ENCODE measurements at regions not wholly inside any gene's neighbourhood (a gene's known extent, or its start where the extent isn't known, plus 50 kb on each side); places are given as distances from the start of the nearest gene placed in this dataset.
"Not testable (repeated sequence)": the region's sequence is repeated elsewhere in the genome, so short reads cannot be mapped to it uniquely, and the experiment has no call there.

DNA sequence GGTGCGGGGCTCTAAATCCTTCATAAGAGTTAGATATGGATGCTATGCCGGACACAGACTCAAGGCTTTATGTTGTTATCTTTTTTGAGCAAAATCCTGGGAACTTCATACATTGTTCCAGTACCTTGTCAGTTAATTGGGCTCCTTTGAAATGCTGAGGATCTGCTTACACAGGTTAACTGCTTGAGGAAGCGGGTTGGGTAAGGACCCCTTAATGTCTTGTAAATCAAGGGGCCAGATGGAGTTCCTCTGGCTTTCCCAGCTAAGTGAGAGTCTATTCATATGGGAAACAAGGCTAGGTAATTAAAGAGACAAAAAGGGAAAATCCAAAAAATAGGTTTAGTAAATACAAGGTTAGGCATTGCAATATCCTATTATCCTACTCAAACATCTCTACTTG, 141.5 kb downstream of the OR2B2 start:
- no peak for DNase-seq

DNA sequence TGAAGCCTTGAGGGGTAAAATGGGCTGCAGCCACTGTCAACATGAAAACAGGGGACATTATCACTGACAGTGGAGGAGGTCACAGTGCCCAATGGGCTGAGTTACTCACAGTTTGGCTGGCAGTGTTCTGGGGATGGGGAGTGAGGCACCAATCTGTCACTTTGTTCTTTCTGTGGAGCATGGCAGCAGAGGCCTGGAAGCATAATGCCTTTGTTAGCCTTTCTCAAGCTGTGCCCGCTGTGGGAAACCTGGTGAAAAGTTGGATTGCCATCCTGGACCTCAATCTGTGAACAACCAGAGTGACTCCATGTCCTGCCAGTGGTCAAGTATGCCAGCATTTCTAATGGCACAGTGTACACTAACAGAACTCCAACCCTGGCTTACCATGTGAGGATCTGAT, 143.6 kb downstream of the OR2B2 start:
- DNase-seq, result no peak

GRCh38 chr6:27767851-27768250, 144.3 kb downstream of the OR2B2 start:
- DNase-seq, result no peak

- no peak for DNase-seq
Measured at GRCh38 chr6:27766405-27766804, 145.8 kb downstream of the OR2B2 start.

DNA sequence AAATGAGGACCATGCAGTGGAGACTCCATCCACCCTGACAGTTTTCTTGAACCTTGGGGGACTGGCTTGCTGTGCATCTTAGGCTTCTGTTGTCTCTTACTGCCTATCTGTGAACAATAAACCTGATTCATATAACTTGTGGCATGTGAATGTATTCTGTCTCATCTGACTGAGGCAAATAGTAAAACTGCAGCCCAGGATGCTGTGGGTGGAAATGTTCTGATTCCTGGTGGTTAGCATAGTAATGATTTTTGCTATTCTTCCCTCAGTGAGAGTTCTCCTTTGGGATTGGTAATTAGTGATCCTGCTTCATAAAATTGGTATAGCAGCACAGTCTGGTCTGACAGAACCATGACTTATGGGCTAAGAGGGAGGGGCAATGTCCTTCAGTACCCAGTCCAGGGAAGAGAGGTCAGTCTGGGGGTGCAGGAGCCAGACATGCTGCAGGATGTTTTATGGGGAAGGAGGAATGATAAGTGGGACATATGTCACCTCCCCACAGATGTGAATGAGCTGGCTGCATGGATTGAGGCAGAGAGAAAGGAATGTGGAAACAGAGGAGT, 147.1 kb downstream of the OR2B2 start:
- DNase-seq, result no peak

GRCh38 chr6:27761391-27761790, 150.8 kb downstream of the OR2B2 start:
- DNase-seq, result no peak

DNA sequence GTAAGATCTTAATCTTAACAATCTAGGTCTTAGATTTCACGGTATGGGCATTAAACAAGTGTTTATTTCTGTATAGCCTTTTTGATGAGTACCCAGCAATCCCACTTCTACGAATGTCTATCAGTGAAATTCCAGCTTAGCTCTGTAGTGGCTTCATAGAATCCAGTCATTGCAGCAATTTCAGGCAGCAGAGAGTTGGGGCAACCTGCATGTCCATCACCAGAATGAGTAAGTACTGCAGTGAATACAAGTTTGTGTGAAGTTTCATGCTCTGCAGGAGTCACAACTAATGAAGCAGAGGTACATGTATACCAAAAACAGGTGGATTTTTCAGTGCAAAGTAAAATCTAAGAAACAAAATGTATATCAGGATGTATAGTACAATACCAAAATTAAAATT, 151.7 kb downstream of the OR2B2 start:
- DNase-seq, result no peak

DNA sequence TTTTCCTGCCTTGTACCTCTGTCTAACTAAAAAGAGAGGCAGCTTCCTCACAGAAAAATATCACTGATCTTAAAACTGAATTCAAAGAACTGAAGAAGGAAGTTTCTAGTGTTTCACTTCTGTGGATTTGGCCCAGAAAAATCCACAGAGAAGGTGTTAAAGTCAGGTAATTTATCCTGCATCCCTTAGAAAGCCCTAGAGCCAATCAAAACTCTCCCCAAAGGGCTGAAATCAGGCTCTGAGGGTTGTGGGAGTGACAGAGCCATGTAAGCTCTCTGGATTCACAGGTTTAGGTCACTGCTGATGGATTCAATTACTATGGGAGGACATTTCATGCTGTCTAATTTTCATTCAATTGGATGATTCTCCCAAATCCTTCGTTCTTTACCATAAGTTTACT, 152.3 kb downstream of the OR2B2 start:
- DNase-seq, result no peak

GRCh38 chr6:27758491-27758890, 153.7 kb downstream of the OR2B2 start:
- no peak for DNase-seq

GRCh38 chr6:27757307-27757706, 154.9 kb downstream of the OR2B2 start:
- peak; percentile 45 to 51 for DNase-seq

- DNase-seq, result peak; percentile 94
Measured at GRCh38 chr6:27755768-27756167, 156.4 kb downstream of the OR2B2 start.

DNA sequence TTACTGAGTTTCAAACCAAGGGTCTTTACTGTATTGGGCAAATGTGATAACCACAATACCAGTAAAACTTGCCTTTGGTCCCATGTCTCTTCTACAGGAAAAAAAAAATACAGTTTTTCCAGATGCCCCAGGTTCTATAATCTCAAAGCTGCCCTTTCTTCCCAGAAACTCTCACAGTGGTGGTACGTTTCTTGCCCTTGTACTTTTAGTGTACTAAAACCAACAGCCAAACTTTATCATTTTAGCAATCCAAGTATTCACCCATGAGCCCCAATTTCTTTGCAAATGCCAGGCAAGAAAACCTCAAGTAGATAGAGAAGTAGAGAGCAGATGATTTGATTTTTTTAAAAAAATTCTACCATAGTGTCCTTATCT, 157.8 kb downstream of the OR2B2 start:
- no peak for DNase-seq

DNA sequence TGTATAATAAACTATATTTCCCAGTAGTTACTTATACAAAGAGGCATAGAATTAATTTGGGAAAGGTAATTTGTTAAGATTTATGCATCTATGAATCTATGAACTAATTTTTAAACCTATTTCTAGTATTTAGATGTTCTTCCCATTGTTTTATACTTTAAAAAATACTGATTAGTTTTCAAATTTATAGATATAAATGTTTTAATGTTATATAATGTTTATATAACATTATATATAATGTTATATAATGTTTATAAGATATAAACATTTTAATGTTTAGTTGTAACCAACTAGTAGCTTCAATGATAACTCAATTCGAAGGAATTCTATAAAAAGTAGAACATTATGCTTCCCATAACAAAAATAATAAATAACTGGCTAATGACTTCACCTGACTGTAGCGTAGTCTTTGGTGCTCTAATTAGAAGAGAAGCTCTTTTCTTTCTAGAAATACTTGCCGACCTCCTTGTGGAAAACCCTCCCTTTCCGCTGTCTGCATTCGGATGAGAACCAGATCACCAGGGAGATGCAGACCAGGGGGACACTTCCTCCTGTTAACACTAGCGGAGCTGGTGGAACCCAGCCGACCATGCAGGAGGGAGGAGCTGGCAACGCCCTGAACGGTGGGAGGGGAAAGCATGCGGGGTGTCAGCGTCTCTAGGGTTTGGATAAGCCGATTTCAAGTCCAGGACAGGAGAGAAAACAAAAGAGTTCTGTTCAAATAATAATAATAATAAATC, 158.4 kb downstream of the OR2B2 start:
- peak; percentile 96 for DNase-seq

- peak; percentile 85 to 95 for DNase-seq
Measured at GRCh38 chr6:27752038-27752885, 159.9 kb downstream of the OR2B2 start.

GRCh38 chr6:27748661-27749060, 163.5 kb downstream of the OR2B2 start:
- DNase-seq, result no peak

DNA sequence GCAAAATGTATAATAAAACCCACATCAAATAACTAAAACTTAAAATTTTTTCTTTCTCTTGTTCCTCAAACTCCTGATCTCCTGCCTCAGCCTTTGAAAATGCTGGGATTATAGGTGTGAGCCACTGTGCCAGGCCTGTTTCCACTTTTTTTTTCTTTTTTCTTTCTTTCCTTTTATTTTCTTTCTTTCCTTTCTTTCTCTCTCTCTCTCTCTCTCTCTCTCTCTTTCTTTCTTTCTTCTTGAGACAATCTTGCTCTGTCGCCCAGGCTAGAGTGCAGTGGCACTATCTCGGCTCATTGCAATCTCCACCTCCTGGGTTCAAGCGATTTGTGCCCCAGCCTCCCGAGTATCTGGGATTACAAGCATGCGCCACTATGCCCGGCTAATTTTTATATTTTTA, 164.6 kb downstream of the OR2B2 start:
- DNase-seq, result no peak

DNA sequence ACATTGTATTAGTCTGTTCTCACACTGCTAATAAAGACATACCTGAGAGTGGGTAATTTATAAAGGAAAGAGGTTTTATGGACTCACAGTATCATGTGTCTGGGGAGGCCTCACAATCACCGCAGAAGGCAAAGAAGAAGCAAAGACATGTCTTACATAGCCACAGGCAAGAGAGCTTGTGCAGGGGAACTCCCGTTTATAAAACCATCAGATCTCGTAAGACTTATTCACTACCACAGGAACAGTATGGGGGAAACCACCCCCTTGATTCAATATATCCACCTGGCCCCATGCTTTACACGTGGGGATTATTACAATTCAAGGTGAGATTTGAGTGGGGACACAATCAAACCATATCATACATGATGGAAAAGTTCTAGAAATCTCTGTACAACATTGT, 165.3 kb downstream of the OR2B2 start:
- DNase-seq, result not testable (repeated sequence)

GRCh38 chr6:27743787-27744186, 168.4 kb downstream of the OR2B2 start:
- no peak for DNase-seq

DNA sequence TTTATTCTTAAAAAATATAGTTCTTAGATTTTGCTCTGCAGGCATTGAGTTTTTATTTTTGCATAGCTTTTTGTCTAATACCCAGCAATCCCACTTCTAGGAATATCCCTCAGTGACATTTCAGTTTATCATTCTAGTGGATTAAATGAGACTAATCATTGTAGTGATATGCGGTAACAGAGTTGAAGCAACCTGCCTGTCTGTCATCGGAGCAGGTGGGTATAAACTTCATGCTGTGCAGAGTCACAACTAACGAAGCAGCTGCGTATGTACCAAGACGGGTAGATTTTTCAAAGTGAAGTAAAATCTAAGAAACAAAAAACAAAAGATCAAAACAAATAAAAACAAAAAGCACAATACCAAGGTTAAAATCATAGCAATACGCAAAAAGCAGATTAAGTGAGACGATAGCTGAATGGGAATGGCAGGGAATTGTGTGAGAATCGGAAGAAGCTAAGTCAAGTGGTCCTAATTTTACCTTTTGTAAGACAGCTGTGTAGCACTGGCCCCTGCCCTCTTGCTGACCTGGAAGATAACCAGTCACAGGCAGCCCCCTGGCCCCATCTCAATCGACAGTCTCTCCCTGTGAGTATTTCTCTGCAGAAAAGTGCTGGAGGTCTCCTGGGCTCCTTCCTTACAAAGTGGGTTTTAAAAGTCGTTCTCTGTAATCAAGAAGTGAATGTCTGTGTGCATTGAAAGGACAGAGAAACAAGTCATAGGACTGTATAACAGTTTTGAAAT, 169.2 kb downstream of the OR2B2 start:
- no peak for DNase-seq

GRCh38 chr6:27739902-27740301, 172.3 kb downstream of the OR2B2 start:
- not testable (repeated sequence) for DNase-seq

- DNase-seq, result no peak
Measured at GRCh38 chr6:27736686-27737085, 175.5 kb downstream of the OR2B2 start.

DNA sequence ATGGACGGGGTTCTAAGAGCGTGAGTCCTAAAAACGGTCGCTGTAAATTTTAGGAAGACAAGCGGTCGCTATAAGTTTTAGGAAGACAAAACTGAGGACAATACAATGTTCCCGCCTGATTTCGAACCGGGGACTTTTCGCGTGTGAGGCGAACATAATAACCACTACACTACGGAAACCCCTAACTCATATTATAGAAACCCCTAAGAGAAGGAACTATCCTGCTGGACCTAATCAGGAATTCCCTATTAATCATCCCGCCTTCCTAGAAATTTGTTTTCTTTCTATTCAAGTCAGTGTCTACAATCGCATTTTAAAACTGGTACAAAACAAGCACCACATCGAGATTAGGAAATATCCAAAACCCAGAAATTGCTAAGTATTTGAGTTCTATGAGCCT, 183.8 kb downstream of the OR2B2 start:
- DNase-seq, result no peak

DNA sequence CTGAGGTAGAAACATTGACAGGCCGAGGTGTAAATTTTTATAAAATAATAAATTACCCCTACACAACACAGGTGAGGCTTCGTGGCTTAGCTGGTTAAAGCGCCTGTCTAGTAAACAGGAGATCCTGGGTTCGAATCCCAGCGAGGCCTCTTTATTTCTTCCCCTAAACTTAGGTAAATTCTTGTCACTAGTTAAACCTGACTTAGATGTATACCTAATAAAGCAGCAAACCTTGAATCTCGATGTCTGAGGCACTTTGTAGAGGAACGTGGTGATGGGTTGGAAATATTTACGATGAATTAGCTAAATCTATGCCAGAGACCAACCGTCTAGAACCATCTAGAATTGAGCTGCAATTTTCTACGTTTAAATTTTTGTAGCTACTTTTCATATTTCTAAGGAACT, 185.6 kb downstream of the OR2B2 start:
- no peak for DNase-seq

All from Kasumi-1 (cell line).